ENCODE measurements at regions not wholly inside any gene's neighbourhood (a gene's known extent, or its start where the extent isn't known, plus 50 kb on each side); places are given as distances from the start of the nearest gene placed in this dataset.

GRCh38 chr1:199079994-199080393, 441.2 kb downstream of the PTPRC start:
- TF ChIP-seq RARB (CRISPR knock-in tag; IDR thresholded peaks at IDR 0.05) (no peak), ZNF8 (CRISPR knock-in tag; IDR thresholded peaks at IDR 0.05) (no peak), ZFP3 (CRISPR knock-in tag; IDR thresholded peaks at IDR 0.05) (no peak)
